ENCODE measurements at regions not wholly inside any gene's neighbourhood (a gene's known extent, or its start where the extent isn't known, plus 50 kb on each side); places are given as distances from the start of the nearest gene placed in this dataset.
A peak's percentile ranks its signal among the peaks of the same experiment; 100 is the strongest.

DNA sequence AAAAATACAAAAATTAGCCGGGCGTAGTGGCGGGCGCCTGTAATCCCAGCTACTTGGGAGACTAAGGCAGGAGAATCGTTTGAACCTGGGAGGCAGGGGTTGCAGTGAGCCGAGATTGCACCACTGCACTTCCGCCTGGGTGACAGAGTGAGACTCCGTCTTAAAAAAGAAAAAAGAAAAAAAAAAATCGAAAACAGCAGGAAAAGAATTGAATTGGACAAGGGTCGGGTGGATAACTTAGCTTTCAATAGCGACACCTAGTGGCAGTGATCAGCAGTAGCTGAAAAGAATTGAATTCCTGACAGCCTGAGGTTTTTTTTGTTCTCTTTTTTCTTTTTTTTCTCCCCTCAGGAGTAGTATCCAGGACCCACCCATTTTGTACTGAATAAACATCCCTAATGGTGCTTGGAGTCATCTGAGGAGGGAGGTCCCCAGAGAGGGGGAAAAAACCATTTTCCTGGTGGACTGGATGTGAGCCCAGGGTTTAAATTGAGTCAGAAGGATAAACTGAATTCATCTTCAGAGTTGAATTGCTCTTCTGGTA lies 55.1 kb downstream of the CYCS start:
- Histone ChIP-seq H3K9me3 (no peaks in the 10 kb centered on the region), H3K36me3 (no peaks in the 10 kb centered on the region), H3K27me3 (no peaks in the 10 kb centered on the region), H3K4me1 (no peaks in the 10 kb centered on the region), H3K4me3 (peak overlapping the region; percentile 25), H3K27ac (no peak overlapping the region), H3K9ac (ENCODE audit: low read depth in 2 of 2, low read length in 2 of 2) (no peak overlapping the region)
- intact Hi-C loops (cut with DNase I), result loop anchor here (2.0 to 5.0 kb wide), 2 partner anchors 88 to 253 kb away; partner anchors contain the start of gene OSBPL3
- DNase-seq, result peak; percentile 46
- peak; percentile 92 for TF ChIP-seq CTCF (IDR thresholded peaks at IDR 0.05)

DNA sequence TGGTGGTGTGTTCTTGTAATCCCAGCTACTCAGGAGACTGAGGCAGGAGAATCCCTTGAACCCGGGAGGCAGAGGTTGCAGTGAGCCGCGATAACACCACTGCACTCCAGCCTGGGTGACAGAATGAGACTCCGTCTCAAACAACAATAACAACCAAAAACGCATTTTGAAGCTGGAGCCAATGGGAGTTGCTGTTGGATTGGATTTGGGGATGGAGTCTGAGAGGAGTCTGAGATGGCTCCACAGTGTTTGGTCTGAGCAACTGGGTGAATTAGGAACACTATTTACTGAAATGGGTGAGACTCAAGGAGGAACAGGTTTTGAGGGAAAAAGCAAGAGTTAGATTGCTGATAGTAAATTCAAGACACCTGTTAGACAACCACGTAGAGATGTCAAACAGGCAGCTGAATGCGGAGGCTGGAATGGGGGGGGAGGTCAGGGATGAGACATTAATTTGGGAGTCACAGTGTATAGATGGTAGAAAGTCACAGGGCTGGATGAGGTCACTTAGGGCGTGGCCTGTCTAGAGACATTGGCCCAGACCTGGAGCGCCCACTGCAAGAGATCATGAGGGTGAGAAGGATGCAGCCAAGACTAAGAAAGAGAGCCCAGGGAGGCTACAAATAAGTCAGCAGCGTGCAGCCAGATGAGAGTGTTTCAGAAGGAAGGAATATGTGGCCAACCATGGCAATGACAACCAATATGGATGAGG lies 56.4 kb downstream of the CYCS start:
- Histone ChIP-seq H3K4me1 (no peaks in the 10 kb centered on the region), H3K27me3 (no peaks in the 10 kb centered on the region), H3K9me3 (no peaks in the 10 kb centered on the region), H3K36me3 (no peaks in the 10 kb centered on the region), H3K4me3 (no peak overlapping the region), H3K9ac (ENCODE audit: low read depth in 2 of 2, low read length in 2 of 2) (no peak overlapping the region), H3K27ac (no peak overlapping the region)
- intact Hi-C loops (cut with DNase I), result loop anchor here (2.0 kb wide), 1 partner anchor 252 kb away; no protein-coding TSS in a partner anchor
- TF ChIP-seq CTCF (IDR thresholded peaks at IDR 0.05), result no peak
- DNase-seq, result no peak

DNA sequence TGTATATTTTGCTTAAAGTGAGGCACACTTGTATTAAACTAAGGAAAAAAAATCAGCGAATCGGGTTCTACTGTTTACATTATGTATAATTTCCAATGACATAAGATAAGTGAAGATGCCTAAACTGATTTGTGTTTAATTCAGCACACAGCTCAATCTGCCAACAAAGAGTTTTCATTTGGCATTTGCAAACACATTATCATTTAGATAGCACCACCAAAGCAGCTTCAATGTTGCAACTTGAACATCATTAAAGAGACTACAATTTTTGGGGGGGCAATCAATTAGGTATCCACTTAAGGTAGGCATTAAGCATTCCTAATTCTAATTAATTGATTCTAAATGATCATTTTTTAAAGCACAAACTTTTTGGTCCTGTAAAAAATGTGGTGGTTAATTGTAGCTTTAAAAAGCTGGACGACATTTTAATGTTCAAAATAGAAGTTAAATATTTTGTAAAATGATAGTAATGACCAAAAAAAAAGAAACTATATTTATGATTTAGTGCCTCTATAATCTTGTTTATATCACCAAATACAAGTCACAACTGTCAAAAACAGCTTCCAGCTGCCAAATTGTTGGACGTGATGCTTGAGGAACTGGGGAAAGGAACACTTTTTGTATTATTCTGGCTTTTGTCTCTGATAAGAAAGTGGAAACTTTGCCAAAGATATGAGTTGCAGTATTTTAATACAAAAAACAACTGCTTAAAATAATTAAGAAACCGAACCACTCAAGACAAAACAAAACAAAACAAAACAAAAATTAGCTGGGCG lies 57.1 kb downstream of the CYCS start:
- H3K27me3 ChIP-seq, result no peaks in the 10 kb centered on the region
- intact Hi-C loops (cut with DNase I), result loop anchor here (2.0 kb wide), 1 partner anchor 251 kb away; no protein-coding TSS in a partner anchor

GRCh38 chr7:25066253-25066652 lies 58.8 kb downstream of the CYCS start:
- Histone ChIP-seq H3K9me3 (no peaks in the 10 kb centered on the region), H3K27me3 (no peaks in the 10 kb centered on the region), H3K27ac (no peak overlapping the region), H3K4me3 (no peak overlapping the region), H3K9ac (ENCODE audit: low read depth in 2 of 2, low read length in 2 of 2) (no peak overlapping the region), H3K4me1 (no peaks in the 10 kb centered on the region), H3K36me3 (no peaks in the 10 kb centered on the region)
- intact Hi-C loops (cut with DNase I), result no loop called here
- DNase-seq, result no peak
- TF ChIP-seq CTCF (IDR thresholded peaks at IDR 0.05), result no peak

More for the DNA sequence above, 57.1 kb downstream of the CYCS start:
- TF ChIP-seq CTCF (IDR thresholded peaks at IDR 0.05), result no peak
- no peak for DNase-seq
- H3K9ac ChIP-seq (ENCODE audit: low read depth in 2 of 2, low read length in 2 of 2), result no peak overlapping the region
- H3K4me1 ChIP-seq, result no peaks in the 10 kb centered on the region
- no peak overlapping the region for H3K4me3 ChIP-seq
- no peaks in the 10 kb centered on the region for H3K9me3 ChIP-seq
- H3K27ac ChIP-seq, result no peak overlapping the region
- no peaks in the 10 kb centered on the region for H3K36me3 ChIP-seq

DNA sequence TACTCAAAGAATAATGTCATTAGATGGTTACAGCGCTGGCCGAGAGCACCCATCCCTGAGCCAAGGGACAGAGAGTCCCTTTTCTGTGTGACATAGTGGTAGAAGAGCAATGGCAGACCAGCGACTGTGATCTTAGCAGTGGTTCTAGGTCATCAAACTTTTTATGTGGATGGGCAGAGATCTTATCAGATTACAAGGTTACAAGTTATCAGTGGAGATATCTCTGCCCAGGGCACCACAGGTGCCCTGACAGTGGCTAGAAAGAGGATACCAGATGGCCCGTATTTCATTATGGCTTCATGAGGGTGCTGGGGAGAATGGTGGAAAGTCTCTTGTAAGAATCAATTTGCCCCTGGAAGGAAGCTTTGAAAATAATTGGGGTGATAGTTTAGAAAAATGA lies 62.7 kb downstream of the CYCS start:
- Histone ChIP-seq H3K36me3 (no peaks in the 10 kb centered on the region), H3K4me1 (no peaks in the 10 kb centered on the region), H3K9ac (ENCODE audit: low read depth in 2 of 2, low read length in 2 of 2) (no peak overlapping the region), H3K27ac (no peak overlapping the region), H3K27me3 (no peaks in the 10 kb centered on the region), H3K4me3 (no peak overlapping the region), H3K9me3 (no peaks in the 10 kb centered on the region)
- intact Hi-C loops (cut with DNase I), result no loop called here
- TF ChIP-seq CTCF (IDR thresholded peaks at IDR 0.05), result no peak
- DNase-seq, result no peak
